Endothelial cell of umbilical vein (primary cell): ENCODE measurements at regions not wholly inside any gene's neighbourhood (a gene's known extent, or its start where the extent isn't known, plus 50 kb on each side); places are given as distances from the start of the nearest gene placed in this dataset.

Source experiments
- BruUV-seq: library from RNA; stranded (reverse); fragments of 400-500 nt; replicated peaks from 2 replicates; lab custom pipeline; 2021; lab: Mats Ljungman, UMichigan
- CTCF ChIA-PET: fragments of 300-600, 350-600 bp; sonication (Branson Sonifier 250); formaldehyde crosslinking; loops from one replicate; lab custom pipeline; 2021; ENCODE audit warnings: antibody characterized with exemption, inconsistent platforms; lab: Charles Lee
- POLR2A ChIA-PET: fragments of 300-600, 350-600 bp; sonication (Branson Sonifier 250); formaldehyde crosslinking; loops from one replicate; lab custom pipeline; 2021; ENCODE audit warnings: antibody characterized with exemption, inconsistent platforms; lab: Charles Lee
- DNase-seq: peaks from one replicate; pipeline ENCODE4 v3.0.0-alpha.2; 2011; ENCODE audit warnings: low read depth, low spot score
- FAIRE-seq: peaks from 2 replicates; lab custom pipeline; 2011; peaks lifted over from hg19 to GRCh38; lab: Jason Lieb, UNC
- H2AFZ ChIP-seq: 2 replicates; pipeline ENCODE4 v1.6.0; 2012; ENCODE audit warnings: low read depth, low read length, control low read depth, inconsistent platforms
- H3K27ac ChIP-seq: 2 replicates; pipeline ENCODE4 v1.5.1; 2011; ENCODE audit warnings: low read depth, mild to moderate bottlenecking, control low read depth, low read length, moderate library complexity; ENCODE audit not compliant: insufficient read depth
- H3K27me3 ChIP-seq, 2 experiments: 2 replicates each; pipeline versions ENCODE4 v1.6.0 to v1.6.1; 2011; ENCODE audit warnings: low read length in 2 of 2, mixed read lengths in 1 of 2; ENCODE audit not compliant: control insufficient read depth in 2 of 2, insufficient read depth in 2 of 2
- H3K36me3 ChIP-seq, 2 experiments: 2 replicates in 1 of 2; 3 replicates in 1 of 2; pipeline ENCODE4 v1.5.1; 2011; ENCODE audit warnings: low read length in 2 of 2, mild to moderate bottlenecking in 1 of 2, moderate library complexity in 1 of 2; ENCODE audit not compliant: control insufficient read depth in 2 of 2, insufficient read depth in 2 of 2; ENCODE audit errors: extremely low read depth in 1 of 2
- H3K4me1 ChIP-seq: 3 replicates; pipeline ENCODE4 v1.5.1; 2011; ENCODE audit warnings: mild to moderate bottlenecking, low read length; ENCODE audit not compliant: control insufficient read depth, insufficient read depth; ENCODE audit errors: extremely low read depth
- H3K4me2 ChIP-seq: 2 replicates; pipeline ENCODE4 v1.6.1; 2011; ENCODE audit warnings: low read length, control low read depth, mixed read lengths; ENCODE audit not compliant: insufficient read depth
- H3K4me3 ChIP-seq, 3 experiments: fragments of 200-600 bp in 1 of 3; sonication (generic), shearing (Covaris generic) in 1 of 3; replicated peaks in 1 of 3; 2 replicates each; pipeline ENCODE4 v1.5.1; 2011 to 2016; ENCODE audit warnings: control low read depth in 3 of 3, low read length in 3 of 3, mild to moderate bottlenecking in 2 of 3, inconsistent platforms in 1 of 3, low read depth in 1 of 3, moderate library complexity in 1 of 3; ENCODE audit not compliant: insufficient read depth in 1 of 3
- H3K79me2 ChIP-seq: 2 replicates; pipeline ENCODE4 v1.6.0; 2012; ENCODE audit warnings: low read length, inconsistent platforms; ENCODE audit not compliant: control insufficient read depth, insufficient read depth
- H3K9ac ChIP-seq: replicated peaks from 2 replicates; pipeline ENCODE3; 2011; ENCODE audit warnings: low read length, control low read depth; ENCODE audit not compliant: insufficient read depth; ENCODE audit errors: extremely low read depth
- H3K9me1 ChIP-seq: replicated peaks from 3 replicates; pipeline ENCODE4 v1.6.0; 2011; ENCODE audit warnings: mild to moderate bottlenecking, low read length; ENCODE audit not compliant: control insufficient read depth, insufficient read depth; ENCODE audit errors: extremely low read depth
- H3K9me3 ChIP-seq: replicated peaks from 2 replicates; pipeline ENCODE4 v1.5.1; 2012; ENCODE audit warnings: low read length, inconsistent platforms; ENCODE audit not compliant: control insufficient read depth, insufficient read depth
- H4K20me1 ChIP-seq: replicated peaks from 2 replicates; pipeline ENCODE3; 2011; ENCODE audit warnings: mild to moderate bottlenecking, low read length; ENCODE audit not compliant: control insufficient read depth, insufficient read depth; ENCODE audit errors: extremely low read depth
- CTCF ChIP-seq, 2 donors: IDR thresholded peaks; 1 replicate in 1 of 2; 2 replicates in 1 of 2; pipeline ENCODE4 v1.5.1; 2011; ENCODE audit warnings: low read length in 2 of 2, mild to moderate bottlenecking in 2 of 2, moderate library complexity in 2 of 2, control low read depth in 1 of 2, inconsistent platforms in 1 of 2, low read depth in 1 of 2; ENCODE audit not compliant: insufficient read depth in 1 of 2; ENCODE audit errors: extremely low read depth in 1 of 2
- EZH2 ChIP-seq: IDR thresholded peaks from 2 replicates; pipeline ENCODE4 v1.6.1; 2012; ENCODE audit warnings: borderline replicate concordance, low read depth, mild to moderate bottlenecking, moderate library complexity, low read length, inconsistent platforms; ENCODE audit not compliant: severe bottlenecking
- FOS ChIP-seq: IDR thresholded peaks from 2 replicates; pipeline ENCODE4 v1.6.1; 2011; ENCODE audit warnings: mild to moderate bottlenecking, low read length, moderate library complexity, borderline replicate concordance; ENCODE audit not compliant: insufficient read depth
- GATA2 ChIP-seq: IDR thresholded peaks from 2 replicates; pipeline ENCODE4 v1.7.0; 2011; ENCODE audit warnings: low read depth, mild to moderate bottlenecking, moderate library complexity, mixed read lengths, low read length; ENCODE audit not compliant: insufficient read length, insufficient read depth
- JUN ChIP-seq: IDR thresholded peaks from 2 replicates; pipeline ENCODE4 v1.6.1; 2011; ENCODE audit warnings: borderline replicate concordance, low read depth; ENCODE audit not compliant: insufficient read length, insufficient read depth
- MAX ChIP-seq: IDR thresholded peaks from 2 replicates; pipeline ENCODE4 v1.6.1; 2011; ENCODE audit not compliant: insufficient read depth, insufficient read length
- MYC ChIP-seq: IDR thresholded peaks from one replicate; pipeline ENCODE4 v1.6.1; 2011; ENCODE audit warnings: mild to moderate bottlenecking, low read depth, low read length
- POLR2A ChIP-seq: IDR thresholded peaks from 2 replicates; pipeline ENCODE4 v1.6.1; 2012; ENCODE audit warnings: low read depth, mild to moderate bottlenecking, control low read depth, low read length
- POLR2AphosphoS5 ChIP-seq: IDR thresholded peaks from 2 replicates; pipeline ENCODE4 v1.6.1; 2012; ENCODE audit warnings: low read depth, mild to moderate bottlenecking, control low read depth, low read length, moderate library complexity; ENCODE audit not compliant: insufficient read depth
- dilution Hi-C: fragments of 300-500 bp; cut with MboI; formaldehyde crosslinking; loops from one replicate; pipeline ENCODE4 v1.15.0; 2019; ENCODE audit warnings: low sequenced_read_pairs; ENCODE audit not compliant: extremely low pct_ligation_motif_present
- intact Hi-C: fragments of 100-400 bp; cut with micrococcal nuclease; formaldehyde crosslinking; loops from one replicate; pipeline ENCODE4 v1.10.0; 2022

GRCh38 chr10:130857631-130858295 is 453.8 kb downstream of the TCERG1L start:
- ChIA-PET POLR2A (no interaction called here), CTCF (no interaction called here)
- H3K27ac ChIP-seq: no peak overlapping the region
- no peaks in the 10 kb centered on the region for H3K27me3 ChIP-seq
- H3K9ac ChIP-seq: no peak overlapping the region
- no TSS peak for BruUV-seq
- dilution Hi-C loops: no loop called here
- no peaks in the 10 kb centered on the region for H3K79me2 ChIP-seq
- H3K9me1 ChIP-seq: no peaks in the 10 kb centered on the region
- no peak overlapping the region for H2AFZ ChIP-seq
- peaks cover 3% of the 10 kb centered on the region for H3K9me3 ChIP-seq
- TF ChIP-seq FOS: no peak
- no peak for TF ChIP-seq JUN
- no peak for TF ChIP-seq POLR2AphosphoS5
- TF ChIP-seq POLR2A: no peak
- TF ChIP-seq CTCF (IDR thresholded peaks at IDR 0.05; ENCODE audit: extremely low read depth in 1 of 2, insufficient read depth in 1 of 2, low read depth in 1 of 2, low read length in 2 of 2): no peak
- TF ChIP-seq MYC: no peak
- TF ChIP-seq EZH2: no peak
- TF ChIP-seq GATA2: no peak
- TF ChIP-seq MAX: no peak
- no peaks in the 10 kb centered on the region for H3K36me3 ChIP-seq
- H3K4me1 ChIP-seq: no peaks in the 10 kb centered on the region
- DNase-seq (no peak), FAIRE-seq (no peak)
- no peak overlapping the region for H3K4me2 ChIP-seq
- H3K4me3 ChIP-seq: no peak overlapping the region
- intact Hi-C loops: no loop called here
- H4K20me1 ChIP-seq: no peaks in the 10 kb centered on the region
